HEK293T (cell line): ENCODE measurements at regions not wholly inside any gene's neighbourhood (a gene's known extent, or its start where the extent isn't known, plus 50 kb on each side); places are given as distances from the start of the nearest gene placed in this dataset.

ENCODE experiments used
- FOXA1 ChIP-seq: fragments of 450-650 bp; IDR thresholded peaks from 2 replicates; pipeline ENCODE4 v1.6.1; 2016; ENCODE audit warnings: mild to moderate bottlenecking
- FOXK2 ChIP-seq: fragments of 450-650 bp; IDR thresholded peaks from 2 replicates; pipeline ENCODE4 v1.6.1; 2016; ENCODE audit warnings: mild to moderate bottlenecking
- L3MBTL2 ChIP-seq: fragments of 450-650 bp; conservative IDR thresholded peaks from 2 replicates; pipeline ENCODE4 v1.6.1; 2016; ENCODE audit warnings: mild to moderate bottlenecking

- TF ChIP-seq FOXK2 (no peak), FOXA1 (no peak), L3MBTL2 (no peak)
Measured at GRCh38 chr9:111178331-111179055, 140.2 kb upstream of the LPAR1 start.
